ENCODE measurements at regions not wholly inside any gene's neighbourhood (a gene's known extent, or its start where the extent isn't known, plus 50 kb on each side); places are given as distances from the start of the nearest gene placed in this dataset.

GRCh38 chr3:182739619-182740018 lies 53.7 kb upstream of the ATP11B start:
- no peak for DNase-seq

GRCh38 chr3:182740710-182741109 lies 52.6 kb upstream of the ATP11B start:
- no peak for DNase-seq

- no peak for DNase-seq
Measured at GRCh38 chr3:182741214-182741613, 52.1 kb upstream of the ATP11B start.
